Activated CD4-positive, alpha-beta T cell treated with anti-CD3 and anti-CD28 coated beads, Interleukin-2, amount 50 U/mL, for 1 hour (primary cell): ENCODE measurements at regions not wholly inside any gene's neighbourhood (a gene's known extent, or its start where the extent isn't known, plus 50 kb on each side); places are given as distances from the start of the nearest gene placed in this dataset.

Experiments used
- DNase-seq: peaks from one replicate; pipeline ENCODE4 v3.0.0-alpha.2; 2020

DNA sequence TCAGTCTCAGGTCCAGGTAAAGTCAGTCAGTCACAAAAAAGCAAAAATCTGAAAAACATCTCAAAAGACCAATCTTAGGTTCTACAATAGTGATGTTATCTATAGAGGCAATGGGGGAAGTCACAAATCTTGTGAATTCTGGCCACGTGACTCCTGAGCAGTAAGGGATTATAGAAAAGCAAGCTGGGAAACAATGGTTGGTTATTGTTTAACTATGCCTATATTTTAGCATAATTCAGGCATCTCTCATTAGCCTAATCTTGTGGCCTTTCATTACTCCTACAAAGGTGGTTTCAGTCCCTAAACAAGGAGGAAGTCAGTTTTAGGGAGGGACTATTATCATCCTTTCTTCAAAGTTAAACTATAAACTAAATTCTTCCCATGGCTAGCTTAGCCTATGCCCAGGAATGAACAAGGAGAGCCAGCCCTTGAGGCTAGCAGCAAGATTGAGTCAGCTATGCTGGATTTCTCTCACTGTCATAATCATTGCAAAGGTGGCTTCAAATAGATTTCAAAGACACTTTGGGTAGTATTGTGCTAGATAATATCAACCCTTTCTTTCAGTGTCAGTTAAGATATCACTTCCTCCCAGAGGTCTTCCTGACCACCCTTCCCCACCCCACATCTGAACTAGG is 56.4 kb upstream of the ITGA6 start:
- no peak for DNase-seq

DNA sequence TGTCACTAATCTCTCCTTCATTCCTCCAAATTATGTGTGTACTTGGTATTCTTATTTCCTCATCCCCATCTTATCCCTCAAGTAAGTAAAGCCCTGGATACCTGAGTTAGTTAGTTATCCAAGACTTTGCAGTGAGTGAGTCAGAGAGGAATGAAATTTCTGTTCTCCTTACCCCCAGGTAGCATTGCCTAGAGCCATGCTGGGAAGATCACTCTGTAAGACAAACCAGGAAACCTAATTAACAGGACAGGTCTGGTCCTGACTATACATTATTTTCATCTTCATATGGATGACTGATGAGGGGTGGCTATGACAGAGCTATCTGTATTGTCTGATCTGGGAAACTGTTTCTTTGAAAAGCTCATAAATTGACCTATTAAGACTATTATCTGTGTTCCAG is 55.0 kb upstream of the ITGA6 start:
- DNase-seq: no peak

DNA sequence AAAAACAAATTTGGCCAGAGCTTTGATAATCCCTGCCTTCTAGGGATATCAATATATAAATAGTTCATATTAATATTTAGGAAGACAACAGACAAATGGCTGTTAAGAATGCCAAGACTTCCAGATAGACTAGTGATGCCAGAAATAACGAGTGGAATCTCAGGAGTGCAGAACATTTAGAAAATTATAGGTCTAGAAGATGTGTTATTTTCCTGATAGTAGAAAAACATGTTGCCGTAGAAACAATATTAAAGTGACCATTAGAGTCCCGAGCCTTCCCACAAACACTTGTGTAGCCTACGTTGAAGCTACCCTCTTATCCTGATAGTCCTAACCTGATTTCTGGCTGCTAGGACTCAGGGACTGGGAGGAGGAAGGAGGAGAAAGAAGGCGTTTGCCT is 54.3 kb upstream of the ITGA6 start:
- DNase-seq: no peak

DNA sequence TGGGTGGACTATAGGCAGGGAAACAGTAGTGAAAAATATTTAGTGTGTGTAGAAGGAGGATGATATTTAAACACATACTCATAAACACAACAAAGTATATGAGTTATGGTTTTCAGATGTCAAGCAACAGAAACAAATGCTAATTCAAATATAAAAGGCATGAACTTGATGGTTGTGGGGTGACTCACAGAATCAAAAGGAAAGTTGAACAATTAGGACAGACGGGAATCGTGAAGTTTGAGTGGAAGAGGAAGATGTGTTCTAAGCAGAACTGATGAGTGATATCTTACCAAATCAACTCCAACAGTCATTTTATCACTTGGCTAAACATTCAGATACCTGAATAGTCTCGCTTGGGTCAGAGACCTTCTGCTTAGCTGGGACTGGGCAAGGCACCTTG is 53.6 kb upstream of the ITGA6 start:
- DNase-seq: no peak

DNA sequence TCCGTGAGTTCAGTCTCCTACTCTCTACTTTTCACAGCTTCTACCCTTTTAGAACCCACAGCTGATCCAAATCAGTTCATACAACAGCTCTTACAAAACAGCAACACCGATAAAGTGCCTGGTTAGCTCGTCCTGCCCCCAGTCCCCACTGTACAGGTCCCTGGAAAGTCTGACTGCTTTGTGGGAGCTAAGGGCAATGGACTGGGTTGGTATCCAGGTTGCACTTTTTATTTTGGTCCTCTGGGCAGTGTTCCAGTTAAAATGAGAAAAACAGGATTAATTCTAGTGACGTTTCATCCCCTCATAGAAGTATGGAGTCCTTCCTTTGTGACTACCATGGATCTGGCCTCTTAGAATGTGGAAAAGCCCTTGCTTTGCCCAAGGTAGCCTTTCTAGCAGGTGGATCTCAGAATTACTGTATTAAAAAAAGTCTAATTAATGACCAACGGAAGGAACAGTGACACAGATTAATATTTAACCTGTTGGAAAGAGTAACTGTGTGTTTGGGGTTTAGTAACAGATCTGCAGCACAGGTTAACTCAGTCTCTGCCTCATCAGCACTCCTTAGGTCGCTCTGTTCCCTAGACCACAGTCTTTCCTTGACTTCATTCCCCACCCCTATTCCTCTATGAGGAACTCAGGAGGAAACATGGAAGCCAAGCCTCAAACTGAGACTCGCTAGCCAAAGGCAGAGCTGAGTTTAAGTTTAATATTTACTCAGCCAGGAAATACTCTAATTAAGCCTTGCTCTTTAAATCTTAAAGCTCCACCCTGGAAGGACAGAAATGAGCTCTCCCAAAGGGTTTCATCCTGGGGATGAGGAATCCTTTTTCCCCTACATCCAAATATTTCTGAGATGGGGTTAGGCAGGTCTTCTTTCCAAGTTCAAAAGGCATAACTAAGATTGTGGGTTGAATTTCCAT is 52.8 kb upstream of the ITGA6 start:
- no peak for DNase-seq

DNA sequence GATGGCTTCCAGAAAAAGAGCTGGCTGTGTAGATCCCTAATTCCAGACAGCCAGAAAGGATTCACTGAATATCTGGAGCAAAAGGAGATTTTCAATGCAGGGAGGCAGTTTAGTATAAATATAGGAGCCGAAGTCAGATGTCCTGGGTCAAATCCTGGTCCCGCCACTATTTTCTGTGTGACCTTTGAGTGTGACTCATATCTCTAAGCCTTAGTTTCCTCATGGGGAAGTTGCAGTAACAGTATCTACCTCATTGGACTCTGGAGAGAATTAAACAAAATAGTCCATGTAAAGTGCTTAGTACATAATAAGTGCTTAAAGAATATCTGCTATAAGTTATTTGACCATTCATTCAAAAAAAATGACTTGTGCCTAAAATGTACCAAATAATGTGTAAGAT is 52.1 kb upstream of the ITGA6 start:
- no peak for DNase-seq

DNA sequence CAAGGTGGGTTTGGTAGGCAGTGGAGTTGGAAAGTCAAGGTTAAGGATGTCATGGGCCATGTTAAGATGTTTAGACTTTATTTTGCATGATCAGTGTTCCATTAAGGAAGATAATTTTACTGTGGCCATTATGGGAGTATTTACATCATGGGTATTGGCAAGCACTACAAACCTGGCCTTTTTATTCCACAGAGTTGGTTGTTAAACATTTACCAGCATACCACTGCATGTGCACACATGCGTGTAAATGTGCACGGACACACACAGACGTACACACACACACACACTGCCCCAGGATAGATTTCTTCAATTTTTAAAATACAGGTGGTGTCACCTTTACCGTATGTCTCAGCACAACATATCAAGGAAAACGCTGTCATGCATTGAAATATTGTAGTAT is 51.4 kb upstream of the ITGA6 start:
- no peak for DNase-seq

DNA sequence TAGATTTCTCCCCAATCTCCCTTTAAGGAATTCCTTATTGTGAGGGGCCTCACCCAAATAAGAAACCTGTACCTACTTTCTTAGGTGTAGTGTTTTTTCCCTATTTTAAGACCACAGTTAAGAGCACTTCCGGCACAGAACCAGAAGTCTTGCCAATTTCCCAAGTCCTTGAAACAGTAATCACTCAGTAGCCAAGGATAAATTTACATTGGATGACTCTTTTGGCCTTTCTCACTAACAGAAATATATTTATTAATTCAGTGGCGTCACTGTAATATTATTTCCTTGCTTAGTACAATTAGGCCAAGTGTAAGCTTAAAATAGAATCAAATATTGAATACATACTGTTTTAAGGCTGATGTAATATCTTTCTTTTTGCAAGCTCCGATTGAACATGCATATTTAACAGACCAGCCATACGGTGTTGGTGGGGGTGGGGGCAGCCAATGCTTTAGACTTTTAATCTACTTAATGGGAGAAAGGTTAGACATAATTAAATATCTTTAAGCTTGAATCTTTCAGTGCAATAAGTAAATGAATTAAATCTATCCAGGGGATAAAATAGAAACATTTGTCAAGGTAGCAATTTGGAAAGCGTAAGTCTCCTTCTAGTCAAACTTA is 50.8 kb upstream of the ITGA6 start:
- DNase-seq: no peak

DNA sequence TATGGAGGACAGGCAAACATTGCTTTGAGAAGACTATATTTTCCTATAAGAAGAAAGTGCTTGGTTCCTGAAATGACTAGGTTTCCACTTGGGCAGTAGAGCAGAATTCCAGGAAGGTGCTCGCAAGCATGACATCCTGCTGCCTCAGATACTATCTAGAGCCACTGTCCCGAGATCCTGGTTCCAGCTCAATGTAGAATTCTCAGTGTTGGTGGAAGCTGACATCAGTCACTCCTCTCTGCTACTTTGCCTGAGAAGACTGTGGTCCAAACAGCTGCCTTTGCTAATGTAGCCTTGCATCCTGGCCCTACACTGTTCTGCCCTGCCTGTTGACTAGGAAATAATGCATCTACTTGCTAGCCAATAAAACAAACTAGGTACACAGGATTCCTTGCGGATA is 50.0 kb upstream of the ITGA6 start:
- DNase-seq: no peak
